Left ventricle myocardium superior (tissue), 1 donor: ENCODE measurements at regions not wholly inside any gene's neighbourhood (a gene's known extent, or its start where the extent isn't known, plus 50 kb on each side); places are given as distances from the start of the nearest gene placed in this dataset.
"Not testable (repeated sequence)": the region's sequence is repeated elsewhere in the genome, so short reads cannot be mapped to it uniquely, and the experiment has no call there.

ENCODE experiments used
- ATAC-seq: fragments of 200-7000 bp; cut with Tn5 transposase; one replicate; pipeline ENCODE4 v1.9.1; 2020; ENCODE audit warnings: mild to moderate bottlenecking, moderate library complexity
- DNase-seq: peaks from one replicate; pipeline ENCODE4 v3.0.0-alpha.2; 2020
- intact Hi-C: fragments of 100-400 bp; cut with micrococcal nuclease; formaldehyde crosslinking; loops from one replicate; pipeline ENCODE4 v1.11.0; 2022
- donor health status: DM: no; HTN: yes; CAD: no; lungs with severe emphysema.

DNA sequence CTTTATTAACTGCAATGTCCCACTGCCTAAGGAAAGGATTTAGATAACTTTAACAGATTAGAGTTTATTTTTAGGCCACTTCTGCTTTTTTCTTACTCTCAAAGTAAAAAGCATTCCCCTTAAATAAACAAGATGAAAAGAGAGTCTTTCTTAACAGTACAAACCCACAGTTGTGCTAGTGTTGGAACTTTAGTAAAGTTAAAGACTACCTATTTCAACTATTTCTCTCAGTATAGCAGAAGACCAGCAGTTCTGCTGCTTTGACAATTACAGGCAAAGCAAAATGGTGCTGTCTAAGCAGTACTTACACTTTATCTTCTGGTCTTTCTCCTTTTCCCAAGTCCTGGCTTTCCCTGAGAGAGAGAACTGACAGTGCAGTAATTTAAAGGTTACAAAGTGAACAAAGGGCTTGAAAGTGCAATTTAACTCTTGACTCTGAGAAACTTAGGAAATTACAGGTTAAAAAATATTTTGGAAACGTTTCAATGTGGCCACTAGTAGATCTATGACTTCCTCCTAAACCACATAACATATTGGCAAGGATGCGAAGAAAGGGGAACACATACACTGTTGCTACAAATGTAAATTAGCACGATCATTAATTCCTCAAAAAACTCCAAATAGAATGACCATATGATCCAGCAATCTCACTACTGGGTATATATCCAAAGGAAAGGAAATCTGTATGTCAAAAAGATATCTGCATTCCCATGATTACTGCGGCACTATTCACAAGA is 135.4 kb upstream of the POGK start:
- DNase-seq (no peak), ATAC-seq (no peak)
- intact Hi-C loops = no loop called here

DNA sequence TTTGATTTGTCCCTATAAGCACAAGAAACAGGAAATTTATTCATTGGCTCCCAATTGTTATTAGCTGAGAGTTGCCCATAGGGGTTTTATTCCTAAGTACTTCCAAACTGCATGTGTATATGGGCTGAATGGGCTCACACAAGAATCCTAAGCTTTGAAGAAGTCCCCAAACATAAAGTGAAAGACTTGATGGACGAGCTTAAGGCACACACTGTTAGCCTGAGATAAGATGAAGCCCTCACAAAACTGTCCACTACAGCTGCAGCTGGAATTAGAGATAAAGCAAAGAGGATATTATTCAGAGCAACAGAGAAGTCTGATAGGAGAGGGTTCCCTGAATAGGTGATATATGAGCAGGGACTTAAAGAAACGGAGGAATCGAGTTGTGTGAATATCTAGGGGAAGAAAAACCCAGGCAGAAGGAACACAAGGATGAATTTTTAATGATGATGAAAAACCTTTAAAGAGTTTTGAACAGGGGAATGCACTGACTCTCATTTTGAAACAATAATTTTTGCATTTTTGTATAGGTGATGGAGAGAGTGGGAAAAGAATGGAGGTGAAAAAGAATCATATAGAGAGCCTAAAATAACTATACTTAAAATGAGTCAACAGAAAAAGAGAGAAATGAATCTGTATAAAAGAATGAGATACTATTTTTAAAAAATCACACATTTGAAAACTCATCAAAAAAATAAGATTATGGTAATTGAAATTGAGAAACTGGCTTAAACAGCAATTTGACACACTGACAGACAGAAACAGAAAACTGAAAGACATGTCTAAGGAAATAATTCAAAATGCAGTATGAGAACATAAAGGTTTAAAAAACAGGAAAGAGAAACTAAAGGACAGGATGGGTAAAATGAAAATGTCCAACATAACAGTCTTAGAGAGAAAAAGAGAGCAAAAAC is 133.6 kb upstream of the POGK start:
- intact Hi-C loops = no loop called here
- DNase-seq (no peak), ATAC-seq (no peak)

DNA sequence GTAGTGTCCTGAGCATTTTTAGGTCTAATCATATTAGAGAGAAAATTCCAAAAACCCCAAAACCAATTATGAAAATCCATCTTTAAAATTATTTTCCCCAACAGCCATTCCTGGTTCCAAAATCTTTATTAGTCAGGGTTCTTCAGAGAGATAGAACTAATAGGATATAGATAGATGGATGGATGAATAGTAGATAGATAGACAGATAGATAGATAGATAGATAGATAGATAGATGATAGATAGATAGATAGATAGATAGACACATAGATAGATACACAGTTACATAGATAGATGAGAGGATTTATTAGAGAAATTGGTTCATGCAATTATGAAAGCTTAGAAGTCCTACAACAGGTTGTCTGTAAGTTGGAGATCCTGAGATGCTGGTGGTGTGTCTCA is 122.7 kb upstream of the POGK start:
- ATAC-seq (no peak), DNase-seq (no peak)
- intact Hi-C loops = no loop called here

DNA sequence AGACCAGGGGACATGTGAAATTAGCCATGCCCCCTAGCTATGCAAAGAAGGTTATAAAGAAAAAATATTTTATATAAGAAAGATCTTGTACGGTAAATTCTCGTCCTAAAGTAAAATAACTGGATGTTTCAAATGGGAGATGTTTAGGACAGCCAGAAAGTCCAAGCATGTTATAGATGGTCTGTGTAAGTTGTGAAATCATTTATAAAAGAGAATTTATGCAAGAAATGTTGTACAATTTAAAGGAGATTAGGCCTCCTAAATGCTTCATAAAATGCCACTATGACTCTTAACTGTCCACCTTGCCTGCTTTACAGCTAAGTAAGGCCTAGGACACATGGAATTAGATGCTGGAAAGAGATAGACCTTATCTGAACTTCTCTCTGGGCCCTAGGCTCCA is 118.1 kb upstream of the POGK start:
- ATAC-seq (no peak), DNase-seq (no peak)
- intact Hi-C loops = no loop called here

DNA sequence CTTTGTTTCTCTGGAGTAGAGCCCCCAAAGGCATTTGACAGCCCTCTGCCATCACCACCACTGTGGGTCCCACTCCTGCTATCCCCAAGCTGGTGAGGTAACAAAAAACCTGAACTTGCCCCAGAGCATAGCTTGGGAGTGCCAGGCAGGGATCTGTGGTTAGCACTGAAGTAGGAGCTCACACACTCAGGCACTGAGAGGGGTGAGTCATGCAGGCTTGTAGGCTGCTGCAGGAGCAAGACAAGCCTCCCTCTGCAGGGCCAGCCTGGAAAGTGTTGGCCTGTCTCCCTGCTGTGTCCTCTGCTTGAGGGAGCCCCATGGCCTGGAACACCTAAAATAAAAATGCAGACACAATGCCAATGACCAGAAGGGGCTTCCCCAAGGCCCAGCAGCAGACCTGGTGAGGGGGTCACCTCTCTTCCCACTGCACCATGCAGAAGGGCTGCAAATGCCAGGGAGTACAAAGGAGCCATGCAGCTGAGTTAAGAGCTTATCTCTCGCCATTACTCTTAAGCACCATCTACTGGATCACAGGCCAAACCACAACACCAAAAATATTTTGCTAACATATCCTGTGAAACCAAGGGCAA is 108.9 kb upstream of the POGK start:
- intact Hi-C loops = no loop called here
- DNase-seq (no peak), ATAC-seq (no peak)

DNA sequence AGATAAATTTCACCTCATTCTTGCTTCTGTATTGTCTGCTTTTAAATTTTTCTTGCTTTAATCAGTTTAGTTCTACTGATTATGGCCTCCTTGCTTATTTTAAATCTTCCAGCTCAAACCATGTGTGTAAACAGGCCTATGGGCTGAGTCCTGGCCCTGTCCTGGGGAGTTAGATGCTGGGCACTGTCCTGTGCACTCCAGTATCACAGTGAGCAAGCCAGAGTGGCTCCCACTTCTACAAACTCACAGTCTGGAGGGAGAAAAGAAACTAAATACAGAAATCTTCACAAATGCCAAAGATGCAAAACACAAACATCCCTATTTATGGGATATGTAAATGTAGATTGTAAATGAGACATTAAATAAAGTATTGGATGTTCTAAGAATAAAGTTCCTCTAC is 101.1 kb upstream of the POGK start:
- DNase-seq (no peak), ATAC-seq (no peak)
- intact Hi-C loops = no loop called here

DNA sequence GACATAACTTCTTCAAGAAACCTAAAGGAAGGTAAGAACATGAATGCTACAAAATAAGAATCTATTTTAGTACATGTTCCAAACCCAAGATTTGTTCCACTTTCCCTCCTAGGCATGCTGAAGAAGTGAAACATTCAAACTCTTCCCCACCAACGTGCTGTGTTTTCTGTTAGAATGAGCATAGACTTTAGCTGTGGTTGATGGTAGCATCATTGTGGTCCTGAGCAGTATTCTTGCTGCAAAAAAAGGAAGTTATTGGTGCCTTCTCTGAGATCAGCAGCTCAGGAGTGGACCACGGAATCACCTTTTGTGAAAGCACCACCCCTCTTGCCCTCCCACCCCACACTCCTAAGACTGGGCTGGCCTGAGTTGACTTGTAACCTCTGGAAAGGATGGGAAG is 100.4 kb upstream of the POGK start:
- DNase-seq = no peak
- ATAC-seq = no peak

DNA sequence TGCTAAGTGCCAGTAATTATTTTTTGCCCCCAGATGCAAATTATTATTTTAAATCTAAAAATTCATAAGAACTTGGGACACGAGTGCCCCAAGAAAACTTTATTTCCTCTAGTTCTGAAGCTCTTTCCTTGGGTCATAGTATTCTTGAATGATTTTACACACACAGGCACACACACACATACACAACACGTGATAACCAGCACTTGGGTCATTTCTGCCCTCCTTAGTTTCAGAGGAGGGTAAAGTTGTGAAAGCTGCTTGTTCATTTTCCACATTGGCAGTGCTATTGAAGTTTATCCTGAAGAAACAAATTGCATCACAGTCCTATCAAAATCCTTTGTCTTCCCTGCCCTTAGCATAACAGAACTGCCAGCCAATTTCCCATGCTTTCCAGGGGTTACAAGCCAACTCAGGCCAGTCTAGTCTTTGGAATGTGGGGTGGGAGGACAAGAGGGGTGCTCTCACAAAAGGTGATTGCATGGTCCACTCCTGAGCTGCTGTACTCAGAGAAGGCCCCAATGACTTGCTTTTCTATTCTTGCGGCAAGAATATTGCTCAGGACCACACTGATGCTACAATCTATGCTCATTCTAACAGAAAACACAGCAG is 98.5 kb upstream of the POGK start:
- intact Hi-C loops = no loop called here
- ATAC-seq (no peak), DNase-seq (no peak)

More for the DNA sequence above, 100.4 kb upstream of the POGK start:
- intact Hi-C loops = no loop called here

DNA sequence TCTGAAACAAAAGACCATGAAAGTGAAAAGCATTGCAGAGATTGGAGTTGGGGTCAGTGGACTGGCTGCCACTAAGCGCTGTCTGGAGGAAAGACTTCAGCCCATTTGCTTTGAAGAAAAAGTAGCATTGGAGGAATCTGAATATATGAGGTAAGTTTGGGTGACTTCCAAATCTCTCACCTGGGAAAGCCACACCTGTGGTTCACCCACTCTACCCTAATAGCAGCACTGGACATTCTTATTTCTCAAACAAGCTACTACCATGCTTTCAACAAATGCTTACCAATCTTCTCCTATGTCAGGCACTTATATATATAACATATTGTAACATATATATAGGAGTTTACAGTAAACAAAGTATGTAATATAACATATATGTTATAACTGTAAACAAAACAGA is 76.0 kb upstream of the POGK start:
- no peak for ATAC-seq
- no peak for DNase-seq
- intact Hi-C loops = no loop called here

DNA sequence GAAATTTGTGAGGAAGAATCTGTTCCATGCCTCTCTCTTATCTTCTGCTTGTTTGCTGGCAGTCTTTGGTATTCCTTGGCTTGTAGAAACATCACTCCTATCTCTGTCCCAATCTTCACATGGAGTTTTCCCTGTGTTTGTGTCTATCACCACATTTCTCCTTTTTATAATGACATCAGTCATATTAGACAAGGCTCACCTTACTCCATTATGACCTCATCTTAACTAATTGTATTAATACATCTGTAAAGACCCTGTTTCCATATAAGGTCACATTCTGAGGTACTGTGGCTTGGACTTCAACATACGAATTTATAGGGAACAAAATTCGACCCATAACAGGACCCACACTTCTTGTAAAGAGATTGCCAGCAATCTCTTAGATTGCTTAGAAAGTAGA is 72.3 kb upstream of the POGK start:
- no peak for ATAC-seq
- no peak for DNase-seq
- intact Hi-C loops = no loop called here

DNA sequence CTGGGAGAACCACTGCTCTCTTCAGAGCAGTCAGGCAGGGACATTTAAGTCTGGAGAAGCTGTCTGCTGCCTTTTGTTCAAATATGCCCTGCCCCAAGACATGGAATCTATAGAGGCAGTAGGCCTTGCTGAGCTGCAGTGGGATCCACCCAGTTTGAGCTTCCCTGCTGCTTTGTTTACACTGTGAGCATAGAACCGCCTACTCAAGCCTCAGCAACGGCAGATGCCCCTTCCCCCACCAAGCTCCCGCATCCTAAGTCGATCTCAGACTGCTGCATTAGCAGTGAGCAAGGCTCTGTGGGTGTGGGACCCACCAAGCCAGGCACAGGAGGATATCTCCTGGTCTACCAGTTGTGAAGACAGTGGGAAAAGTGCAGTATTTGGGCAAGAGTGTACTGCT is 54.6 kb upstream of the POGK start:
- DNase-seq, ATAC-seq, intact Hi-C loops: not testable (repeated sequence)

DNA sequence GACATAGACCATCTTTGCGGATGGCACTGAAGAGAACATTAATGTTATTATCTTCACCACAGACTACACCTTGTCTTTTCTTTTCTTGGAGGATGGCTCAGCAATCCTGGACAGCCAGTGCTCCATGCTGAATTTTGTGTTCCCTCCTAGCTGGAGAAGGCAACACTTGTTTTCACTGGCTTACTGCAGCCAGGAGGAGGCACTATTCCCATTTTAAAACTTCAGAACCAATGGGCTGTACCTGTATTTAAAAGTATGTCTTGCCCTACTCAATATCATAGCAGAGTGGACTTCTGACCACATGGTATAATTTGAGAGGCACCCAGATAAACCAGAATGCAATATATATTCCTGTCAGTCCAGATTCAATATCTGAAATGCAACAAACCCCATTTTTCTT is 53.3 kb upstream of the POGK start:
- intact Hi-C loops = no loop called here
- no peak for ATAC-seq
- no peak for DNase-seq

DNA sequence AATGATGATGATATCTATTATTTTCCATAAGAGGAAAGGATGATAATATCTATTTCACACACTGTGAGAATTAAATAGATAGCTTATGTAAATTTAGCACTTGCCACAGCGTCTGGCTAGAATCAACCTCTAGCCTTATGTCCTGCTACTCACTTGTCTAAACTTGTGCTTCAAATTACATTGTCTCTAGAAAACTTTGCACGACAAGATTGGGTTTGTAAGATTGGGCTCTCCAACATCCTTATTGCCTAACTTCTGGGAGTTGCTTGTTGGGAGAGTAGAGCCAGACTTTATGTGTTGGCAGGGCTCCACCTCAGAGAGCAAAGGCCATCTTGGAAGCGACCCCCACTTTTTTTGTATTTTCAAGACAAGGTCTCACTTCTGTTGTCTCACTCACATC is 50.0 kb upstream of the POGK start:
- ATAC-seq (no peak), DNase-seq (no peak)
- intact Hi-C loops = no loop called here
